ENCODE measurements at regions not wholly inside any gene's neighbourhood (a gene's known extent, or its start where the extent isn't known, plus 50 kb on each side); places are given as distances from the start of the nearest gene placed in this dataset.

GRCh38 chr15:94749811-94750617 is 518.7 kb downstream of the MCTP2 start (continued):
- TF ChIP-seq RAD21 (IDR thresholded peaks at IDR 0.05 in 1 of 2, conservative IDR thresholded peaks at IDR 0.05 in 1 of 2; ENCODE audit: low read depth in 2 of 2, low read length in 2 of 2): no peak
- TF ChIP-seq CHD2 (IDR thresholded peaks at IDR 0.05; ENCODE audit: low read length): no peak
- TF ChIP-seq RXRA (IDR thresholded peaks at IDR 0.05; ENCODE audit: insufficient read depth, low read depth, low read length): no peak
- TF ChIP-seq, protein P1, sequence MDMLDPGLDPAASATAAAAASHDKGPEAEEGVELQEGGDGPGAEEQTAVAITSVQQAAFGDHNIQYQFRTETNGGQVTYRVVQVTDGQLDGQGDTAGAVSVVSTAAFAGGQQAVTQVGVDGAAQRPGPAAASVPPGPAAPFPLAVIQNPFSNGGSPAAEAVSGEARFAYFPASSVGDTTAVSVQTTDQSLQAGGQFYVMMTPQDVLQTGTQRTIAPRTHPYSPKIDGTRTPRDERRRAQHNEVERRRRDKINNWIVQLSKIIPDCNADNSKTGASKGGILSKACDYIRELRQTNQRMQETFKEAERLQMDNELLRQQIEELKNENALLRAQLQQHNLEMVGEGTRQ (IDR thresholded peaks at IDR 0.05; ENCODE audit: low read length): no peak

Data from H1 (cell line).